Gastroesophageal sphincter (tissue), 3 donors: ENCODE measurements at regions not wholly inside any gene's neighbourhood (a gene's known extent, or its start where the extent isn't known, plus 50 kb on each side); places are given as distances from the start of the nearest gene placed in this dataset.

Experiments
- EP300 ChIP-seq: sonication (generic); formaldehyde crosslinking; IDR thresholded peaks from one replicate; pipeline ENCODE4 v1.6.1; 2017; ENCODE audit warnings: antibody characterized with exemption, mild to moderate bottlenecking
- POLR2A ChIP-seq, 2 donors: fragments of 450-650 bp; IDR thresholded peaks; one replicate each; pipeline ENCODE4 v1.6.1; 2017; ENCODE audit warnings: antibody characterized with exemption in 2 of 2, mild to moderate bottlenecking in 2 of 2, moderate library complexity in 1 of 2
- POLR2AphosphoS5 ChIP-seq: sonication (generic); formaldehyde crosslinking; IDR thresholded peaks from one replicate; pipeline ENCODE4 v1.6.1; 2017; ENCODE audit warnings: antibody characterized with exemption
- TF ChIP-seq, protein P1 (sequence below), 4 experiments: fragments of 200-600 bp in 2 of 4; fragments of 450-650 bp in 2 of 4; sonication (generic) in 1 of 4; IDR thresholded peaks; one replicate each; pipeline ENCODE4 v1.5.1; 2017 to 2019; ENCODE audit warnings: antibody characterized with exemption in 4 of 4, mild to moderate bottlenecking in 2 of 4, moderate library complexity in 2 of 4

DNA sequence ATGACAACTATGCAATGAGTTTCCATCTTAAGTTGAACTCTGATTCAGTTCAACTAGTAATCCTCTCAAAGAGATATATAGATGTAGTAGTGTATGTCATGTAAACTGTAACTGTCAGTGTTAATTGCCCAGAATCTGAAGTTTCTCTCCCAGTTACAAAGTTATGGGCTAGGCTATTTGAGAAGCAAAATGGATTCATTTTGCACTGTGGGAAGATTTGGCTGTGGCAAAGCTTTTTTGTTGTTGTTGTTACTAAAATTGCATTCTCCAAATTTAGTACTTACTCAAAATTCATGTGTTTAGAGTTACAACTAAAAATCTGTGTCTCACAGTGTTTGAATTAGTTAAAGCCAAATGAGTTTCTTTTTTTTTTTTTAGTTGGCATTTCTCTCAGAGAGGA is 219.0 kb downstream of the KCNJ2 start:
- TF ChIP-seq, protein P1, sequence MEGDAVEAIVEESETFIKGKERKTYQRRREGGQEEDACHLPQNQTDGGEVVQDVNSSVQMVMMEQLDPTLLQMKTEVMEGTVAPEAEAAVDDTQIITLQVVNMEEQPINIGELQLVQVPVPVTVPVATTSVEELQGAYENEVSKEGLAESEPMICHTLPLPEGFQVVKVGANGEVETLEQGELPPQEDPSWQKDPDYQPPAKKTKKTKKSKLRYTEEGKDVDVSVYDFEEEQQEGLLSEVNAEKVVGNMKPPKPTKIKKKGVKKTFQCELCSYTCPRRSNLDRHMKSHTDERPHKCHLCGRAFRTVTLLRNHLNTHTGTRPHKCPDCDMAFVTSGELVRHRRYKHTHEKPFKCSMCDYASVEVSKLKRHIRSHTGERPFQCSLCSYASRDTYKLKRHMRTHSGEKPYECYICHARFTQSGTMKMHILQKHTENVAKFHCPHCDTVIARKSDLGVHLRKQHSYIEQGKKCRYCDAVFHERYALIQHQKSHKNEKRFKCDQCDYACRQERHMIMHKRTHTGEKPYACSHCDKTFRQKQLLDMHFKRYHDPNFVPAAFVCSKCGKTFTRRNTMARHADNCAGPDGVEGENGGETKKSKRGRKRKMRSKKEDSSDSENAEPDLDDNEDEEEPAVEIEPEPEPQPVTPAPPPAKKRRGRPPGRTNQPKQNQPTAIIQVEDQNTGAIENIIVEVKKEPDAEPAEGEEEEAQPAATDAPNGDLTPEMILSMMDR (IDR thresholded peaks at IDR 0.05) = no peak
- no peak for TF ChIP-seq POLR2A (IDR thresholded peaks at IDR 0.05)
- TF ChIP-seq POLR2AphosphoS5 = no peak
- TF ChIP-seq EP300 = no peak
